Lower leg skin (tissue), 3 donors: ENCODE measurements at regions not wholly inside any gene's neighbourhood (a gene's known extent, or its start where the extent isn't known, plus 50 kb on each side); places are given as distances from the start of the nearest gene placed in this dataset.

ENCODE experiments used
- CTCF ChIP-seq, 3 donors: fragments of 450-650 bp; IDR thresholded peaks; one replicate each; pipeline ENCODE4 v1.5.1; 2016; ENCODE audit warnings: antibody characterized with exemption in 3 of 3, mild to moderate bottlenecking in 3 of 3, moderate library complexity in 2 of 3
- POLR2A ChIP-seq, 2 donors: fragments of 450-650 bp; IDR thresholded peaks; one replicate each; pipeline ENCODE4 v1.6.1; 2016 to 2017; ENCODE audit warnings: antibody characterized with exemption in 2 of 2, mild to moderate bottlenecking in 1 of 2, moderate library complexity in 1 of 2

- no peak for TF ChIP-seq POLR2A (IDR thresholded peaks at IDR 0.05)
- no peak for TF ChIP-seq CTCF (IDR thresholded peaks at IDR 0.05)
Measured at GRCh38 chr14:54010981-54011380, 54.4 kb upstream of the BMP4 start.
